ENCODE measurements at regions not wholly inside any gene's neighbourhood (a gene's known extent, or its start where the extent isn't known, plus 50 kb on each side); places are given as distances from the start of the nearest gene placed in this dataset.
"Not testable (repeated sequence)": the region's sequence is repeated elsewhere in the genome, so short reads cannot be mapped to it uniquely, and the experiment has no call there.

- DNase-seq = no peak
Measured at GRCh38 chr20:6692566-6693173, 74.8 kb upstream of the BMP2 start.

- no peak for DNase-seq
Measured at GRCh38 chr20:6691516-6691915, 76.0 kb upstream of the BMP2 start.

GRCh38 chr20:6689339-6689973 is 78.0 kb upstream of the BMP2 start:
- DNase-seq = no peak

- peak; percentile 14 for DNase-seq
Measured at GRCh38 chr20:6686171-6686570, 81.3 kb upstream of the BMP2 start.

- no peak for DNase-seq
Measured at GRCh38 chr20:6685626-6686025, 81.9 kb upstream of the BMP2 start.

- no peak for DNase-seq
Measured at GRCh38 chr20:6685181-6685582, 82.3 kb upstream of the BMP2 start.

- DNase-seq = no peak
Measured at GRCh38 chr20:6683021-6683977, 84.2 kb upstream of the BMP2 start.

GRCh38 chr20:6680854-6681253 is 86.6 kb upstream of the BMP2 start:
- DNase-seq = no peak

GRCh38 chr20:6680441-6680840 is 87.0 kb upstream of the BMP2 start:
- DNase-seq = no peak

GRCh38 chr20:6679086-6679485 is 88.4 kb upstream of the BMP2 start:
- DNase-seq = no peak

- DNase-seq = no peak
Measured at GRCh38 chr20:6678101-6678500, 89.4 kb upstream of the BMP2 start.

GRCh38 chr20:6674831-6675230 is 92.7 kb upstream of the BMP2 start:
- DNase-seq = no peak

- DNase-seq = no peak
Measured at GRCh38 chr20:6673071-6673470, 94.4 kb upstream of the BMP2 start.

- no peak for DNase-seq
Measured at GRCh38 chr20:6671829-6672228, 95.7 kb upstream of the BMP2 start.

GRCh38 chr20:6668546-6668945 is 98.9 kb upstream of the BMP2 start:
- no peak for DNase-seq

GRCh38 chr20:6665621-6666355 is 101.7 kb upstream of the BMP2 start:
- no peak for DNase-seq

GRCh38 chr20:6665161-6665560 is 102.3 kb upstream of the BMP2 start:
- peak; percentile 28 for DNase-seq

GRCh38 chr20:6664574-6664973 is 102.9 kb upstream of the BMP2 start:
- no peak for DNase-seq

GRCh38 chr20:6663751-6664388 is 103.6 kb upstream of the BMP2 start:
- DNase-seq = no peak

- no peak for DNase-seq
Measured at GRCh38 chr20:6663104-6663503, 104.4 kb upstream of the BMP2 start.

- no peak for DNase-seq
Measured at GRCh38 chr20:6662309-6662708, 105.2 kb upstream of the BMP2 start.

- DNase-seq = no peak
Measured at GRCh38 chr20:6660441-6660840, 107.0 kb upstream of the BMP2 start.

- not testable (repeated sequence) for DNase-seq
Measured at GRCh38 chr20:6658909-6659308, 108.6 kb upstream of the BMP2 start.

Data from suppressor macrophage treated with lipopolysaccharide for 4 hours (primary cell).